Esophagus muscularis mucosa (tissue), 4 donors: ENCODE measurements at regions not wholly inside any gene's neighbourhood (a gene's known extent, or its start where the extent isn't known, plus 50 kb on each side); places are given as distances from the start of the nearest gene placed in this dataset.
A peak's percentile ranks its signal among the peaks of the same experiment; 100 is the strongest.

Experiments used
- DNase-seq: peaks from one replicate; pipeline ENCODE4 v3.0.0-alpha.2; 2017; ENCODE audit errors: extremely low spot score
- H3K27ac ChIP-seq, 4 donors: fragments of 200-600 bp; sonication (generic); replicated peaks in 1 of 4; 1 replicate in 3 of 4; 2 replicates in 1 of 4; pipeline ENCODE4 v1.5.1; 2016 to 2019; ENCODE audit warnings: mild to moderate bottlenecking in 1 of 4
- H3K27me3 ChIP-seq, 4 donors: fragments of 200-600 bp; sonication (generic); one replicate each; pipeline versions ENCODE4 v1.5.1 to v1.6.0; 2016 to 2019
- H3K36me3 ChIP-seq, 4 donors: fragments of 200-600 bp; sonication (generic); one replicate each; pipeline ENCODE4 v1.5.1; 2016 to 2019
- H3K4me1 ChIP-seq, 4 donors: fragments of 200-600 bp; sonication (generic); one replicate each; pipeline ENCODE4 v1.5.1; 2016 to 2019
- H3K4me3 ChIP-seq, 4 donors: fragments of 200-600 bp; sonication (generic); 1 replicate in 2 of 4; 2 replicates in 2 of 4; pipeline ENCODE4 v1.5.1; 2016 to 2019; ENCODE audit warnings: mild to moderate bottlenecking in 4 of 4, moderate library complexity in 1 of 4
- H3K9me3 ChIP-seq, 4 donors: fragments of 200-600 bp; sonication (generic); 1 replicate in 3 of 4; 2 replicates in 1 of 4; pipeline ENCODE4 v1.5.1; 2016 to 2019
- EP300 ChIP-seq: sonication (generic); formaldehyde crosslinking; IDR thresholded peaks from one replicate; pipeline ENCODE4 v1.6.1; 2017; ENCODE audit warnings: antibody characterized with exemption
- POLR2A ChIP-seq: fragments of 450-650 bp; IDR thresholded peaks from one replicate; pipeline ENCODE4 v1.6.1; 2017; ENCODE audit warnings: antibody characterized with exemption, moderate library complexity, mild to moderate bottlenecking, low read depth
- POLR2AphosphoS5 ChIP-seq, 2 donors: sonication (generic); formaldehyde crosslinking; IDR thresholded peaks; one replicate each; pipeline ENCODE4 v1.6.1; 2017; ENCODE audit warnings: antibody characterized with exemption in 2 of 2
- WGBS: methylation state at CpG from one replicate; pipeline ENCODE4 v1.1.5; 2018; 5-methylcytosine and 5-hydroxymethylcytosine counted together
- intact Hi-C: fragments of 100-400 bp; cut with DNase I; formaldehyde crosslinking; loops from one replicate; pipeline ENCODE4 v1.15.1; 2023
- TF ChIP-seq, protein P1 (sequence below), 3 experiments: fragments of 200-600 bp in 2 of 3; fragments of 450-650 bp in 1 of 3; sonication (generic) in 2 of 3; IDR thresholded peaks; one replicate each; pipeline ENCODE4 v1.5.1; 2017 to 2019; ENCODE audit warnings: antibody characterized with exemption in 3 of 3, mild to moderate bottlenecking in 2 of 3, moderate library complexity in 1 of 3

DNA sequence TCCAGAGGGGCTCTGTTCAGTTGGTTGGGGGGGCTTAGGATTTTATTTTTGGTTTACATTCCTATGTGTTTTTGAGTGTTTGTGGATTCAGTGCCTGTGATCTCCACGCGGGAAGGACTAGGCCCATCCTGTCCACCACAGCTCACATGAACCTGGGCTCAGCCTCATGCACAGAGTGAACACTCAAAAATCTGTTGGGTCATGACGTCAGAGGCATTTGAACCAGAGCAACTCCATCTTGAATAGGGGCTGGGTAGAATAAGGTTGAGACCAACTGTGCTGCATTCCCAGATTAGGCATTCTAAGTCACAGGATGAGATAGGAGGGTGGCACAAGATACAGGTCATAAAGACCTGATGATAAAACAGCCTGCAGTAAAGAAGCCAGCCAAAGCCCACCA is 133.3 kb downstream of the RAMP3 start:
- peaks cover 0 to 14% (median 0%) of the 10 kb centered on the region in 4 donors for H3K4me1 ChIP-seq
- peak; percentile 68 for DNase-seq
- intact Hi-C loops: no loop called here
- H3K27ac ChIP-seq: no peak overlapping the region
- H3K36me3 ChIP-seq: no peaks in the 10 kb centered on the region
- no peaks in the 10 kb centered on the region for H3K27me3 ChIP-seq
- WGBS: 78% methylated on average over 3 of the region's 3 CpGs
- peaks cover 0 to 8% (median 0%) of the 10 kb centered on the region in 4 donors for H3K9me3 ChIP-seq
- no peak for TF ChIP-seq POLR2AphosphoS5 (IDR thresholded peaks at IDR 0.05)
- no peak for TF ChIP-seq EP300
- TF ChIP-seq POLR2A: no peak
- TF ChIP-seq, protein P1, sequence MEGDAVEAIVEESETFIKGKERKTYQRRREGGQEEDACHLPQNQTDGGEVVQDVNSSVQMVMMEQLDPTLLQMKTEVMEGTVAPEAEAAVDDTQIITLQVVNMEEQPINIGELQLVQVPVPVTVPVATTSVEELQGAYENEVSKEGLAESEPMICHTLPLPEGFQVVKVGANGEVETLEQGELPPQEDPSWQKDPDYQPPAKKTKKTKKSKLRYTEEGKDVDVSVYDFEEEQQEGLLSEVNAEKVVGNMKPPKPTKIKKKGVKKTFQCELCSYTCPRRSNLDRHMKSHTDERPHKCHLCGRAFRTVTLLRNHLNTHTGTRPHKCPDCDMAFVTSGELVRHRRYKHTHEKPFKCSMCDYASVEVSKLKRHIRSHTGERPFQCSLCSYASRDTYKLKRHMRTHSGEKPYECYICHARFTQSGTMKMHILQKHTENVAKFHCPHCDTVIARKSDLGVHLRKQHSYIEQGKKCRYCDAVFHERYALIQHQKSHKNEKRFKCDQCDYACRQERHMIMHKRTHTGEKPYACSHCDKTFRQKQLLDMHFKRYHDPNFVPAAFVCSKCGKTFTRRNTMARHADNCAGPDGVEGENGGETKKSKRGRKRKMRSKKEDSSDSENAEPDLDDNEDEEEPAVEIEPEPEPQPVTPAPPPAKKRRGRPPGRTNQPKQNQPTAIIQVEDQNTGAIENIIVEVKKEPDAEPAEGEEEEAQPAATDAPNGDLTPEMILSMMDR (IDR thresholded peaks at IDR 0.05): no peak
- no peak overlapping the region for H3K4me3 ChIP-seq

DNA sequence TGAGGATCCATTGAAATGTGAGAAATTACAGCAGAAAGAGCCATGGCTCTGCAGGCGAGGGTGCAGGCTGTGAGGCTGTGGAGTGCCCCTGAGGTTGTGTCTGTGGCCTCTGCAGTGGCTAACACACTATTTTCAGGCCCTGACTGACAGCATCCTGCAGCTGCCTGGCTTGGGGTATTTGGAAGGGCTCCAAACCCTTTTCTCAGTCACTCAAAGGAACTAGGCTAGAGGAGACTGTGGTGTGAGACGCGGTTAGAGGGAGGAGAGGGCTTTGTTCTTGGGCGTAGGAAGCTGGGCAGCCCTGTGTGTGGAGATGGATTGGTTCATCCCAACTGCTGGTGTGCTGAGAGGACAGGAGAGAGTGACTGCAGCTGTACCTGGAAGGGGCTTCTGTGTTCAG is 134.9 kb downstream of the RAMP3 start:
- intact Hi-C loops: no loop called here
- no peak for DNase-seq
- H3K27ac ChIP-seq: no peak overlapping the region
- no peak overlapping the region for H3K4me3 ChIP-seq
- peaks cover 0 to 14% (median 0%) of the 10 kb centered on the region in 4 donors for H3K4me1 ChIP-seq
- peaks cover 0 to 8% (median 0%) of the 10 kb centered on the region in 4 donors for H3K9me3 ChIP-seq
- 43% methylated on average over 4 of the region's 4 CpGs for WGBS
- TF ChIP-seq, protein P1 (IDR thresholded peaks at IDR 0.05): no peak
- no peak for TF ChIP-seq POLR2AphosphoS5 (IDR thresholded peaks at IDR 0.05)
- no peak for TF ChIP-seq POLR2A
- TF ChIP-seq EP300: no peak
- no peaks in the 10 kb centered on the region for H3K27me3 ChIP-seq
- H3K36me3 ChIP-seq: no peaks in the 10 kb centered on the region

DNA sequence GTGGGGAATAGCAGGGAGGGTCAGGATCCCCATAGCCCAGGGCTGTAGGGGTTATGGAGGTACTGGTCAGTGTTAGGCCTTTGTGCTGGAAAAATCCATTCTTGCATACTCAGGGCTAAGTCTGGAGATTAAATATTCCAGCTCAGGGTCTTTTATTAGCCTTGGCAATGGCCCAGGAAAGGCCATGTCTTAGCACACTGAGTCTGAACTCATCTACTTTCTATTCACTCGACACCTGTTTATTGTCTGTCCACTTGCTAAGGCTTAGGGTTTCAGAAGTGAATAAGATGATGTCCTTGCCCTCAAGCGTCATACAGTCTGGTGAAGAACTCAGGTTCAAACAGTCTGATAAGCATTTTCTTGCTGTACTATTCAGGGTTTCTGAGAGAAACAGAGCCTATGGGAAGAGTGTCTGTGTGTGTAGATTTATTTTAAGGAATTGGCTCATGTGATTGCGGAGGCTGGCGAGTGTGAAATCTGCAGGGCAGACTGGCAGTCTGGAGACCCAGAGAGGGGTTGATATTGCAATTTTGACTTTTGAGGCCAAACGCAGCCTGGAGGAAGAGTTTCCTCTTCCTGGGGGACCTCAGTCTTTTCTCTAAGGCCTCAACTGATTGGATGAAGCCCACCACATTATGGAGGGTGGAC is 135.8 kb downstream of the RAMP3 start:
- 79% methylated on average over 5 of the region's 5 CpGs for WGBS
- H3K27ac ChIP-seq: no peak overlapping the region
- H3K4me1 ChIP-seq: peaks cover 0 to 14% (median 0%) of the 10 kb centered on the region in 4 donors
- intact Hi-C loops: no loop called here
- DNase-seq: peak; percentile 86
- H3K4me3 ChIP-seq: no peak overlapping the region
- H3K9me3 ChIP-seq: peaks cover 0 to 8% (median 0%) of the 10 kb centered on the region in 4 donors
- TF ChIP-seq EP300 (no peak), POLR2A (no peak), POLR2AphosphoS5 (IDR thresholded peaks at IDR 0.05) (no peak)
- TF ChIP-seq, protein P1 (IDR thresholded peaks at IDR 0.05): no peak
- H3K27me3 ChIP-seq: no peaks in the 10 kb centered on the region
- no peaks in the 10 kb centered on the region for H3K36me3 ChIP-seq

DNA sequence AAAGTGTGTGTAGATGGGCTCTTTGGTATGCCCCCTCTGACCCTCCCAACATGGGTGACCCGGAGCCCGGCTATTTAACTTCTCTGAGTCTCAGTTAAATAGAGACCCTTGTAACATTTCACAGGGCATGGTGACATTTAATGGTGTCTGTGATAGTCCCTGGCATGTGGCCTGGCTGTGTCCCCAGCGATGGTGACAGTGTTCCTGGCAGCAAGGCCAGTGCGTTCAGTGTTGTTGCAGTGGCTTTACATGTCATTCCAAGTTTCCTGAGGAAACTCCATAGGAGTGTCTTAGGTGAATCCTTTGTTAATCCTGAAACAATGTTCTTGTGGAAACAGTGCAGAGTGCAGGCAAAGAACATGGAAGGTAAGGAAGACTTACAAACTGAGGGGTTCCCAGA is 137.0 kb downstream of the RAMP3 start:
- Histone ChIP-seq H3K9me3 (no peaks in the 10 kb centered on the region), H3K27me3 (no peaks in the 10 kb centered on the region), H3K27ac (no peak overlapping the region), H3K4me3 (no peak overlapping the region), H3K4me1 (peaks cover 0 to 14% (median 0%) of the 10 kb centered on the region in 4 donors), H3K36me3 (no peaks in the 10 kb centered on the region)
- no peak for TF ChIP-seq POLR2AphosphoS5 (IDR thresholded peaks at IDR 0.05)
- WGBS: 87% methylated on average over 4 of the region's 4 CpGs
- intact Hi-C loops: no loop called here
- DNase-seq: peak; percentile 68

DNA sequence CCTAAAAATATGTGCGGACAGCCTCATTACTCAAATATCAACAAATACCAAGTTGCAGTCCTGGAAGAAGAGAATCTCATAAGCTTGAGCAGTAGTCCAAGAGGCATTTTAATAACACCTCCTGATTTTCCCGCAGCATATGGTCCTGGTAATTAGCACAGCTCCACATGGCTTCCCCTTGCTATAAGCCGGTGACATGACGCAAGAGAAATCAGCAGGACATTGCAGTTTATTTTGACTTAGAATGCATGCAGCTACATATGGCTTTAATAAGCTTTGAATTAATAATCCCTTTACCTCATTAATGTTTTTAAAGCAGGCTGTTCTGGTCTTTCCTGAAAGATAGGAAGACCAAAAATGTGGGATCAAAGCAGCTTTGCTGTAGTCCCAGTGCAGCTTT is 137.6 kb downstream of the RAMP3 start:
- no peaks in the 10 kb centered on the region for H3K36me3 ChIP-seq
- H3K9me3 ChIP-seq: no peaks in the 10 kb centered on the region
- H3K4me1 ChIP-seq: peaks cover 0 to 14% (median 0%) of the 10 kb centered on the region in 4 donors
- intact Hi-C loops: no loop called here
- no peak overlapping the region for H3K27ac ChIP-seq
- no peak for TF ChIP-seq POLR2A
- TF ChIP-seq, protein P1 (IDR thresholded peaks at IDR 0.05): no peak
- no peak for TF ChIP-seq EP300
- no peak for TF ChIP-seq POLR2AphosphoS5 (IDR thresholded peaks at IDR 0.05)
- no peak for DNase-seq
- 85% methylated on average over 4 of the region's 4 CpGs for WGBS
- no peaks in the 10 kb centered on the region for H3K27me3 ChIP-seq
- H3K4me3 ChIP-seq: no peak overlapping the region
